H9 (cell line): ENCODE measurements at regions not wholly inside any gene's neighbourhood (a gene's known extent, or its start where the extent isn't known, plus 50 kb on each side); places are given as distances from the start of the nearest gene placed in this dataset.

Experiments used
- DNase-seq: peaks from one replicate; pipeline ENCODE4 v3.0.0-alpha.2; 2017
- H2AFZ ChIP-seq: one replicate; pipeline ENCODE4 v1.6.1; 2013; ENCODE audit warnings: mild to moderate bottlenecking, low read length, control low read depth, moderate library complexity
- H2AK5ac ChIP-seq: 2 replicates; pipeline ENCODE4 v1.6.1; 2013; ENCODE audit warnings: low read length, control low read depth, mixed read lengths; ENCODE audit not compliant: insufficient read length
- H2BK120ac ChIP-seq: one replicate; pipeline ENCODE4 v1.6.1; 2013; ENCODE audit warnings: low read depth, mild to moderate bottlenecking, low read length, control low read depth, inconsistent platforms; ENCODE audit not compliant: poor library complexity, severe bottlenecking
- H2BK12ac ChIP-seq: 2 replicates; pipeline ENCODE4 v1.6.1; 2013; ENCODE audit warnings: low read length, control low read depth, mixed read lengths, low read depth; ENCODE audit not compliant: insufficient read length
- H2BK15ac ChIP-seq: 2 replicates; pipeline ENCODE4 v1.6.1; 2013; ENCODE audit warnings: low read depth, low read length, control low read depth
- H2BK20ac ChIP-seq: one replicate; pipeline ENCODE4 v1.6.1; 2013; ENCODE audit warnings: low read depth, mild to moderate bottlenecking, low read length, control low read depth, inconsistent platforms; ENCODE audit not compliant: poor library complexity, severe bottlenecking
- H2BK5ac ChIP-seq: 2 replicates; pipeline ENCODE4 v1.6.1; 2013; ENCODE audit warnings: low read length, control low read depth, mixed read lengths; ENCODE audit not compliant: insufficient read length
- H3K14ac ChIP-seq: 2 replicates; pipeline ENCODE4 v1.6.1; 2013; ENCODE audit warnings: low read length, control low read depth; ENCODE audit not compliant: insufficient read depth
- H3K18ac ChIP-seq: 2 replicates; pipeline ENCODE4 v1.6.1; 2013; ENCODE audit warnings: low read depth, mild to moderate bottlenecking, mixed read lengths, low read length, control low read depth; ENCODE audit not compliant: insufficient read length
- H3K23ac ChIP-seq: 2 replicates; pipeline ENCODE4 v1.6.1; 2013; ENCODE audit warnings: low read length, control low read depth, mixed read lengths, low read depth; ENCODE audit not compliant: insufficient read length
- H3K23me2 ChIP-seq: 2 replicates; pipeline ENCODE4 v1.6.1; 2013; ENCODE audit warnings: low read depth, mild to moderate bottlenecking, mixed read lengths, low read length, control low read depth; ENCODE audit not compliant: insufficient read length, poor library complexity, severe bottlenecking
- H3K27ac ChIP-seq: 2 replicates; pipeline ENCODE4 v1.5.1; 2013; ENCODE audit warnings: low read length, control low read depth, mixed read lengths, low read depth; ENCODE audit not compliant: insufficient read length
- H3K27me3 ChIP-seq: 2 replicates; pipeline ENCODE4 v1.6.1; 2013; ENCODE audit warnings: low read length, control low read depth, inconsistent platforms; ENCODE audit not compliant: insufficient read depth
- H3K4ac ChIP-seq: 2 replicates; pipeline ENCODE4 v1.6.1; 2013; ENCODE audit warnings: low read depth, mild to moderate bottlenecking, control low read depth, inconsistent platforms, low read length, moderate library complexity
- H3K4me1 ChIP-seq: 2 replicates; pipeline ENCODE4 v1.6.1; 2013; ENCODE audit warnings: low read length, control low read depth, inconsistent platforms; ENCODE audit not compliant: insufficient read depth
- H3K4me2 ChIP-seq: 2 replicates; pipeline ENCODE4 v1.6.1; 2013; ENCODE audit warnings: low read length, control low read depth, mixed read lengths; ENCODE audit not compliant: insufficient read length, insufficient read depth
- H3K56ac ChIP-seq: 2 replicates; pipeline ENCODE4 v1.6.1; 2013; ENCODE audit warnings: low read depth, mild to moderate bottlenecking, mixed read lengths, low read length, control low read depth; ENCODE audit not compliant: insufficient read length
- H3K79me1 ChIP-seq: 2 replicates; pipeline ENCODE4 v1.6.1; 2013; ENCODE audit warnings: low read depth, mild to moderate bottlenecking, moderate library complexity, low read length, control low read depth, inconsistent platforms; ENCODE audit not compliant: insufficient read depth, poor library complexity, severe bottlenecking
- H3K79me2 ChIP-seq: 2 replicates; pipeline ENCODE4 v1.6.1; 2013; ENCODE audit warnings: low read length, control low read depth, inconsistent platforms; ENCODE audit not compliant: insufficient read depth
- H3K9ac ChIP-seq: 2 replicates; pipeline ENCODE4 v1.6.1; 2013; ENCODE audit warnings: low read length, control low read depth, mixed read lengths; ENCODE audit not compliant: insufficient read length; ENCODE audit errors: extremely low read depth
- H3K9me3 ChIP-seq: one replicate; pipeline ENCODE4 v1.6.1; 2013; ENCODE audit warnings: low read depth, low read length, inconsistent platforms; ENCODE audit not compliant: control insufficient read depth
- H3T11ph ChIP-seq: one replicate; pipeline ENCODE4 v1.6.1; 2013; ENCODE audit warnings: mild to moderate bottlenecking, low read length, control low read depth, inconsistent platforms
- H4K20me1 ChIP-seq: one replicate; pipeline ENCODE4 v1.6.1; 2013; ENCODE audit not compliant: control insufficient read depth, insufficient read length, insufficient read depth
- H4K5ac ChIP-seq: 2 replicates; pipeline ENCODE4 v1.6.1; 2013; ENCODE audit warnings: low read depth, mild to moderate bottlenecking, mixed read lengths, low read length, control low read depth; ENCODE audit not compliant: insufficient read length
- H4K8ac ChIP-seq: replicated peaks from 2 replicates; pipeline ENCODE4 v1.6.1; 2013; ENCODE audit warnings: low read length, control low read depth, mixed read lengths, low read depth; ENCODE audit not compliant: insufficient read length
- H4K91ac ChIP-seq: 2 replicates; pipeline ENCODE4 v1.6.1; 2013; ENCODE audit warnings: low read depth, mild to moderate bottlenecking, moderate library complexity, mixed read lengths, low read length, control low read depth; ENCODE audit not compliant: insufficient read length
- H3K27ac Mint-ChIP-seq, 3 experiments: 2 replicates in 2 of 3; 3 replicates in 1 of 3; pipeline ENCODE4 v1.8.0; 2020 to 2021; ENCODE audit warnings: mixed read lengths in 3 of 3, mild to moderate bottlenecking in 1 of 3, moderate library complexity in 1 of 3
- H3K27me3 Mint-ChIP-seq: 2 replicates; pipeline ENCODE4 v1.8.0; 2021; ENCODE audit warnings: low read depth, mild to moderate bottlenecking, moderate library complexity, mixed read lengths
- H3K36me3 Mint-ChIP-seq, 3 experiments: 2 replicates in 2 of 3; 3 replicates in 1 of 3; pipeline ENCODE4 v1.8.0; 2020 to 2021; ENCODE audit warnings: low read depth in 3 of 3, mixed read lengths in 3 of 3; ENCODE audit not compliant: insufficient read depth in 1 of 3
- H3K4me1 Mint-ChIP-seq, 2 experiments: 2 replicates each; pipeline ENCODE4 v1.8.0; 2020; ENCODE audit warnings: mixed read lengths in 2 of 2
- H3K4me3 Mint-ChIP-seq, 2 experiments: 2 replicates in 1 of 2; 3 replicates in 1 of 2; pipeline ENCODE4 v1.8.0; 2020 to 2021; ENCODE audit warnings: mild to moderate bottlenecking in 2 of 2, mixed read lengths in 2 of 2, moderate library complexity in 1 of 2
- H3K9me3 Mint-ChIP-seq, 2 experiments: 2 replicates in 1 of 2; 3 replicates in 1 of 2; pipeline ENCODE4 v1.8.0; 2020; ENCODE audit warnings: mild to moderate bottlenecking in 2 of 2, mixed read lengths in 2 of 2, moderate library complexity in 1 of 2
- CTCF ChIP-seq: fragments of 200-600 bp; sonication (generic); conservative IDR thresholded peaks from 3 replicates; pipeline ENCODE4 v1.8.0; 2021; ENCODE audit warnings: antibody characterized with exemption, mild to moderate bottlenecking
- WGBS: extraction: QIAGEN DNeasy Blood & Tissue Kit; methylation state at CpG from one replicate; pipeline ENCODE4 v1.1.7; 2013; ENCODE audit warnings: missing lambda C conversion rate, low lambda C conversion rate, mixed read lengths; ENCODE audit not compliant: insufficient read length; ENCODE audit errors: extremely low coverage; 5-methylcytosine and 5-hydroxymethylcytosine counted together

- H3K9me3 ChIP-seq: no peaks in the 10 kb centered on the region
- H3K4me1 ChIP-seq: no peaks in the 10 kb centered on the region
- no peak overlapping the region for H4K8ac ChIP-seq
- Mint-ChIP-seq H3K4me1 (no peaks in the 10 kb centered on the region), H3K27me3 (peaks cover 2% of the 10 kb centered on the region), H3K36me3 (peaks cover 3 to 10% (median 5%) of the 10 kb centered on the region in 3 experiments; a peak in 6 of 7 replicates), H3K4me3 (no peak overlapping the region), H3K27ac (no peak overlapping the region), H3K9me3 (peaks cover 18 to 22% of the 10 kb centered on the region in 2 experiments)
- H2BK5ac ChIP-seq: no peak overlapping the region
- no peak overlapping the region for H3K56ac ChIP-seq
- no peak for TF ChIP-seq CTCF
- DNase-seq: no peak
- H4K91ac ChIP-seq: no peak overlapping the region
- H4K20me1 ChIP-seq: no peaks in the 10 kb centered on the region
- H2BK20ac ChIP-seq: no peak overlapping the region
- H3K18ac ChIP-seq: no peak overlapping the region
- no peak overlapping the region for H2BK15ac ChIP-seq
- no peak overlapping the region for H3K27ac ChIP-seq
- H3T11ph ChIP-seq: no peak overlapping the region
- no peak overlapping the region for H2BK12ac ChIP-seq
- no peak overlapping the region for H3K4ac ChIP-seq
- H3K27me3 ChIP-seq: no peaks in the 10 kb centered on the region
- H4K5ac ChIP-seq: no peak overlapping the region
- no peak overlapping the region for H3K4me2 ChIP-seq
- H2AFZ ChIP-seq: no peak overlapping the region
- WGBS: no CpG with 5 or more reads among the region's 3 CpGs
- no peak overlapping the region for H3K23ac ChIP-seq
- no peaks in the 10 kb centered on the region for H3K79me2 ChIP-seq
- H3K23me2 ChIP-seq: no peaks in the 10 kb centered on the region
- no peak overlapping the region for H2BK120ac ChIP-seq
- no peak overlapping the region for H3K14ac ChIP-seq
- H3K79me1 ChIP-seq: no peaks in the 10 kb centered on the region
- H2AK5ac ChIP-seq: no peak overlapping the region
- H3K9ac ChIP-seq: no peak overlapping the region
Measured at GRCh38 chr6:166021429-166021828, 146.2 kb downstream of the TBXT start.
